H1 (cell line): ENCODE measurements at regions not wholly inside any gene's neighbourhood (a gene's known extent, or its start where the extent isn't known, plus 50 kb on each side); places are given as distances from the start of the nearest gene placed in this dataset.

Source experiments
- CHD1 ChIP-seq: IDR thresholded peaks from 2 replicates; pipeline ENCODE4 v1.6.1; 2012; ENCODE audit warnings: low read depth, low read length, improper control_type of control experiment
- EGR1 ChIP-seq: IDR thresholded peaks from 2 replicates; pipeline ENCODE4 v1.6.1; 2011; ENCODE audit warnings: low read depth, low read length, borderline replicate concordance
- SP2 ChIP-seq: IDR thresholded peaks from 2 replicates; pipeline ENCODE4 v1.6.1; 2012; ENCODE audit warnings: mild to moderate bottlenecking, low read length, inconsistent platforms
- YY1 ChIP-seq: IDR thresholded peaks from 2 replicates; pipeline ENCODE4 v1.6.1; 2011; ENCODE audit warnings: low read depth, mild to moderate bottlenecking, low read length

- TF ChIP-seq EGR1 (no peak), YY1 (no peak), CHD1 (no peak), SP2 (no peak)
- TF ChIP-seq, all 59 proteins: peak for 0
Observed at GRCh38 chr13:90702050-90702449, 645.4 kb upstream of the MIR17HG start (continued).
